GM23248 (cell line): ENCODE measurements at regions not wholly inside any gene's neighbourhood (a gene's known extent, or its start where the extent isn't known, plus 50 kb on each side); places are given as distances from the start of the nearest gene placed in this dataset.

Experiments
- DNase-seq: peaks from one replicate; pipeline ENCODE4 v3.0.0-alpha.2; 2015
- H2AFZ ChIP-seq: fragments of 200-600 bp; sonication (generic); 2 replicates; pipeline ENCODE4 v1.6.1; 2016; ENCODE audit warnings: antibody characterized with exemption
- H3F3A ChIP-seq: fragments of 200-600 bp; sonication (generic); 2 replicates; pipeline ENCODE4 v1.6.1; 2016; ENCODE audit warnings: mild to moderate bottlenecking, antibody characterized with exemption, mixed run types; ENCODE audit not compliant: insufficient read depth
- H3K27ac ChIP-seq: fragments of 200-600 bp; sonication (generic); 2 replicates; pipeline ENCODE4 v1.5.1; 2016; ENCODE audit warnings: mild to moderate bottlenecking
- H3K27me3 ChIP-seq: fragments of 200-600 bp; sonication (generic); replicated peaks from 2 replicates; pipeline ENCODE4 v1.6.1; 2016; ENCODE audit warnings: mild to moderate bottlenecking; ENCODE audit not compliant: insufficient read depth
- H3K36me3 ChIP-seq: fragments of 200-600 bp; sonication (generic); 2 replicates; pipeline ENCODE4 v1.6.1; 2016; ENCODE audit warnings: low read depth, mild to moderate bottlenecking
- H3K4me1 ChIP-seq: fragments of 200-600 bp; sonication (generic); 2 replicates; pipeline ENCODE4 v1.6.1; 2016; ENCODE audit warnings: mild to moderate bottlenecking; ENCODE audit not compliant: insufficient read depth
- H3K4me2 ChIP-seq: fragments of 200-600 bp; sonication (generic); one replicate; pipeline ENCODE4 v1.6.1; 2016; ENCODE audit warnings: mild to moderate bottlenecking; ENCODE audit not compliant: unreplicated experiment
- H3K4me3 ChIP-seq: fragments of 200-600 bp; sonication (generic); 2 replicates; pipeline ENCODE4 v1.5.1; 2016; ENCODE audit warnings: mild to moderate bottlenecking
- H3K79me2 ChIP-seq: fragments of 200-600 bp; sonication (generic); 2 replicates; pipeline ENCODE4 v1.6.1; 2016; ENCODE audit warnings: mild to moderate bottlenecking; ENCODE audit not compliant: insufficient read depth
- H3K9ac ChIP-seq: fragments of 200-600 bp; sonication (generic); 2 replicates; pipeline ENCODE4 v1.6.1; 2016; ENCODE audit warnings: mild to moderate bottlenecking
- H3K9me2 ChIP-seq: fragments of 200-600 bp; sonication (generic); 2 replicates; pipeline ENCODE4 v1.6.1; 2016; ENCODE audit warnings: mixed run types, mild to moderate bottlenecking, moderate library complexity; ENCODE audit not compliant: insufficient read depth
- H3K9me3 ChIP-seq: fragments of 200-600 bp; sonication (generic); one replicate; pipeline ENCODE4 v1.6.1; 2017; ENCODE audit warnings: low read depth
- H4K20me1 ChIP-seq: fragments of 200-600 bp; sonication (generic); 2 replicates; pipeline ENCODE4 v1.6.0; 2016; ENCODE audit not compliant: insufficient read depth
- EZH2 ChIP-seq: fragments of 200-600 bp; sonication (generic); IDR thresholded peaks from 2 replicates; pipeline ENCODE4 v1.6.1; 2018; ENCODE audit warnings: antibody characterized with exemption, mild to moderate bottlenecking; ENCODE audit not compliant: insufficient read depth, poor library complexity, severe bottlenecking
- EZH2phosphoT487 ChIP-seq: fragments of 200-600 bp; sonication (generic); IDR thresholded peaks from 2 replicates; pipeline ENCODE4 v1.6.1; 2018; ENCODE audit warnings: antibody characterized with exemption, moderate library complexity, mild to moderate bottlenecking, low read depth; ENCODE audit not compliant: insufficient read depth
- WGBS, 2 experiments: methylation state at CpG; one replicate each; pipeline ENCODE4 v1.1.6; 2015 to 2017; ENCODE audit warnings: low lambda C conversion rate in 2 of 2, low coverage in 1 of 2; ENCODE audit errors: missing lambda C conversion rate in 2 of 2; 5-methylcytosine and 5-hydroxymethylcytosine counted together
- in situ Hi-C: fragments of 300-500 bp; cut with MboI; formaldehyde crosslinking; loops from 2 replicates; pipeline ENCODE4 v1.15.0; 2020

DNA sequence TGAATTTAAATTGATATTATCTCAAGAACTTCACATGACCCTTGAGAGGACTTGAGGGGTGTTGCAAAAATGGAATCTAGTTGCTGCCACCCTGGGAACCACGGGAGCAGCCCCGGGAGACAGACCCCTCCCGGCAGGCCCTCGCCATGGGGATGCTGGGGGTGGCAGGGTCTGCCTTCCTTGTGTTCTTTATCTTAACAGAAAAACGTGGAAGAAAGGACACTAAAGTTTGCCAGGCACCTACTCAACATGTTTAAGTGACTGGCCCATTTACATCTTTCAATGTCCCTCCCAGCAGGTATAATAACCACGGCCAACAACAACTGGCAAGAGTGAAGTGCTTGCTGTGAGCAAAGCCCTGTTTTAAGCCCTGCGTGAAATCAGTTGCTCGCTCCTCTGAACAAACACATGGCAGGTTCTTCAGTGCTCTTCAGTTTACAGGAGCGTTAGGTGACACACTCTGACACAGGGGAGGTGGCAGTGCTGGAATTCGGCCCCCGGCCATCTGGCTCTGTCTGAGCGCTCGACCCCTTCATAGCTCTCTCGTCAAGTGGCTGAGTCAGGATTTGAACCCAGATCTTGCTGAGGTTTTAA lies 112.5 kb downstream of the ASB7 start:
- Histone ChIP-seq H3K9me3 (no peaks in the 10 kb centered on the region), H3K36me3 (no peaks in the 10 kb centered on the region), H4K20me1 (no peaks in the 10 kb centered on the region), H3K4me1 (peaks cover 19% of the 10 kb centered on the region), H2AFZ (no peak overlapping the region), H3K4me3 (no peak overlapping the region), H3K4me2 (no peak overlapping the region), H3K9ac (no peak overlapping the region), H3K27ac (no peak overlapping the region), H3K79me2 (no peaks in the 10 kb centered on the region), H3K27me3 (no peaks in the 10 kb centered on the region), H3F3A (no peaks in the 10 kb centered on the region; the same call in none of the 2 replicates), H3K9me2 (no peaks in the 10 kb centered on the region)
- WGBS, 2 experiments: 88 to 91% methylated on average over 14 of the region's 14 CpGs
- TF ChIP-seq EZH2phosphoT487 (no peak), EZH2 (no peak)
- no peak for DNase-seq
- in situ Hi-C loops: no loop called here

DNA sequence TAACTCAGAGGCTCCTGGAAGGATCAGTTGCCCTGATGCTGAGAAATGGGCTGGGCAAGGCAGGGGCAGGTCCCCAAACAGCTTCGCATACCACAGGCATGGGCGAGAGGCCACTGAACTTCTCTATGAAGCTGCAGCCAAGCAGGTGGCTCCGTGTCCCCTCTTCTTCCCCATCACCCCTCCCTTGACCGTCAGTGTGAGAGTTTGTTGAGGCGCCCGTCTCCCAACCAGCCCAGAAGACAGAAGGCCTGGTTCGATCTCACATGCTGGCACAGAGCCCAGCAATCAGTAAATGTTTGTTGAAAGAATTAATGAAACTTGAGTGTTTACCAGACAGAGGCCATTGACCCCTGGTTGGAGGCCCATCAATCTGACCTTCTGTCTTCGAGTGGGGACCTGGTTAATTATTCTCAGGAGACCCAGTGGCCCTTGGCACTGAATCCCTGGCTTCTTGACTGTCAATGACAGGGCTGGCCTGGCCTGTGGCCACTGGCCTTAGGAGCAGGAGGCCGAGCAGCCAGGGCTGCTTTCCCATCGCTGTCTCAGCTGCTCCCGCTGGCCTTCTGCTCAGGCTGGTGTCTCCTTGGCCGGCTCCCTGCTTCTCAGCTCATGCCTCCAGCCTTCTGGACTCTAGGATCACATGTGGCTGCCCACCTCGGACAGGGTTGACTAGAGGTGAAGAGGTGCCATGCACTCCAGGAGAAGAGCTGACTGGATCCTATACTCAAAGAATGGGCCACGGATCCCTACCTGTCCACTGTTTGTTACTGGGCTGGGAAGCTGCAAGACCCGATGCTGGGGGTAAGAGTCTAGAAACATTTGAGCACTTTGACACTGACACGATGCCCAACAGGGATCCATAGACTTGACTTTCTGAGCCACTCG lies 113.4 kb downstream of the ASB7 start:
- Histone ChIP-seq H3K9ac (no peak overlapping the region), H3K36me3 (no peaks in the 10 kb centered on the region), H3K79me2 (no peaks in the 10 kb centered on the region), H3K27me3 (no peaks in the 10 kb centered on the region), H3K4me1 (peaks cover 25% of the 10 kb centered on the region), H3K9me3 (no peaks in the 10 kb centered on the region), H3K9me2 (no peaks in the 10 kb centered on the region), H4K20me1 (no peaks in the 10 kb centered on the region), H3K27ac (no peak overlapping the region), H2AFZ (no peak overlapping the region), H3K4me3 (no peak overlapping the region), H3K4me2 (no peak overlapping the region), H3F3A (peaks cover 4% of the 10 kb centered on the region)
- DNase-seq: no peak
- 88 to 91% methylated on average over 16 to 17 of the region's 17 CpGs for WGBS, 2 experiments
- in situ Hi-C loops: no loop called here
- TF ChIP-seq EZH2phosphoT487: no peak
- no peak for TF ChIP-seq EZH2

DNA sequence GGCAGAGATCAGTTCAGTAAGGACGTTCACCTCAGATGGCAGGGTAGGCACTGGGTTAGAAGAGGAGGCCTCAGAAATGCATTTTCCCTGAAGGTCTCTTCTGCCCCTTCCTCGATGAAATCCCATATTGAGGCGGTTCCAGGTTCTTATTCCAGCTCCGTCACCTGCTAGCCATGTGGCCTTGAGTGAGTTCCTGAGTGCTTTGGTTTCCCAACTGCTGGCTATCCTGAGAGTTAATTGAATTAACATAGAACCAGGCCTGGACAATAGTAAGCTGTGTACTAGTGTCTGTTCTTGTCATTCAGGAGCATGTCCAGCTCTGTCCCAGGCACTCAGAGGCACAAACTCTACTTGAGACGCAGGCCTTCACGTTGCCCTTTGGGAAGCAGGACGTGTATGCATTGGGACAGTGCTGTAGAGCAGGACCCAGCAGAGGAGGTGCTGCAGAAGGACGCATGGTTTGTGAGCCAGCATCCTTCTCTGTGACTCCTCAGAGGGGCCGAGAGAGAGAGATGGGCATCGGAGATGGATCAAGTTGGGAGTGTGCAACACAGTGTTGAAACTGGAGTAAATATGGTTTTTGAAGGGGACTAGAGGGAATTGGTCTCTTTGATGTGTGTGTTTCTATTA lies 114.2 kb downstream of the ASB7 start:
- Histone ChIP-seq H3K79me2 (no peaks in the 10 kb centered on the region), H3K9ac (no peak overlapping the region), H3K9me3 (no peaks in the 10 kb centered on the region), H3F3A (peaks cover 7% of the 10 kb centered on the region), H3K27ac (no peak overlapping the region), H3K4me2 (no peak overlapping the region), H3K4me1 (peaks cover 30% of the 10 kb centered on the region), H2AFZ (no peak overlapping the region), H4K20me1 (no peaks in the 10 kb centered on the region), H3K4me3 (no peak overlapping the region), H3K27me3 (no peaks in the 10 kb centered on the region), H3K9me2 (no peaks in the 10 kb centered on the region), H3K36me3 (no peaks in the 10 kb centered on the region)
- DNase-seq: no peak
- WGBS, 2 experiments: 92 to 96% methylated on average over 10 of the region's 10 CpGs
- in situ Hi-C loops: no loop called here
- TF ChIP-seq EZH2 (no peak), EZH2phosphoT487 (no peak)

DNA sequence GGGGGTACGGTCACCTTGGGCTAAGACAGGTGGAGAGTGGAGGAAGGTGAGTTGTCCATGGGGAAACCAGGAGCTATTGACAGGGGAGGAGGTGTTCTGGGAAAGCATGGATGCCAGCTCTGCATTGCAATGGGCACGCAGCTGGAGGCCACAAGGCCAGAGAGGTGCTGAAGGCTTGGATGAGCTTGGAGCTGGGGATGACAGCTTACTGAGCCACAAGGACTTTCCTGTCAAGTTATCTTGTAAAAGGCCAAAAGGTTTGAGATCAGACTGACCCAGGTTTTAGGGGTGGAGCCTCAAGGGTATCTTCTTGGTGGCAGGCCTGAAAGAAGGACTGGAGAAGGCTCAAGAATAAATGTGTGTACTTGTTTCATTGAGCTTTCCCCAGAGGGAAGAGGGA lies 115.2 kb downstream of the ASB7 start:
- TF ChIP-seq EZH2phosphoT487 (no peak), EZH2 (no peak)
- peaks cover 28% of the 10 kb centered on the region for H3K4me1 ChIP-seq
- no peaks in the 10 kb centered on the region for H3K79me2 ChIP-seq
- in situ Hi-C loops: no loop called here
- no peak overlapping the region for H3K9ac ChIP-seq
- no peak overlapping the region for H3K27ac ChIP-seq
- no peaks in the 10 kb centered on the region for H3K27me3 ChIP-seq
- no peaks in the 10 kb centered on the region for H4K20me1 ChIP-seq
- no peak overlapping the region for H2AFZ ChIP-seq
- no peaks in the 10 kb centered on the region for H3K9me3 ChIP-seq
- no peak overlapping the region for H3K4me2 ChIP-seq
- no peak overlapping the region for H3K4me3 ChIP-seq
- no peaks in the 10 kb centered on the region for H3K9me2 ChIP-seq
- peaks cover 16% of the 10 kb centered on the region for H3F3A ChIP-seq
- no peak for DNase-seq
- WGBS, 2 experiments: 98% methylated on average over 2 of the region's 2 CpGs
- H3K36me3 ChIP-seq: no peaks in the 10 kb centered on the region
